ENCODE measurements at regions not wholly inside any gene's neighbourhood (a gene's known extent, or its start where the extent isn't known, plus 50 kb on each side); places are given as distances from the start of the nearest gene placed in this dataset.

GRCh38 chr4:64022560-64022959, 386.7 kb downstream of the TECRL start:
- Mint-ChIP-seq H3K27ac (no peak overlapping the region), H3K4me1 (ENCODE audit: low read depth) (no peaks in the 10 kb centered on the region), H3K4me3 (ENCODE audit: low read depth) (no peak overlapping the region), H3K36me3 (ENCODE audit: insufficient read depth) (no peaks in the 10 kb centered on the region), H3K9me3 (ENCODE audit: low read depth) (peaks cover 21% of the 10 kb centered on the region), H3K27me3 (no peaks in the 10 kb centered on the region)
- no peak for DNase-seq (ENCODE audit: low spot score, unreplicated experiment)
- no peak for TF ChIP-seq CTCF (IDR thresholded peaks at IDR 0.05; ENCODE audit: unreplicated experiment)

- DNase-seq (ENCODE audit: low spot score, unreplicated experiment): no peak
- peaks cover 4% of the 10 kb centered on the region for H3K9me3 Mint-ChIP-seq (ENCODE audit: low read depth)
Observed at GRCh38 chr4:64016893-64017292, 392.4 kb downstream of the TECRL start.

GRCh38 chr4:64014647-64015046, 394.6 kb downstream of the TECRL start:
- no peak for TF ChIP-seq CTCF (IDR thresholded peaks at IDR 0.05; ENCODE audit: unreplicated experiment)
- H3K9me3 Mint-ChIP-seq (ENCODE audit: low read depth): no peaks in the 10 kb centered on the region
- no peaks in the 10 kb centered on the region for H3K36me3 Mint-ChIP-seq (ENCODE audit: insufficient read depth)
- no peaks in the 10 kb centered on the region for H3K27me3 Mint-ChIP-seq
- no peaks in the 10 kb centered on the region for H3K4me1 Mint-ChIP-seq (ENCODE audit: low read depth)
- H3K4me3 Mint-ChIP-seq (ENCODE audit: low read depth): no peak overlapping the region
- H3K27ac Mint-ChIP-seq: no peak overlapping the region
- DNase-seq (ENCODE audit: low spot score, unreplicated experiment): no peak

More at GRCh38 chr4:64016893-64017292, 392.4 kb downstream of the TECRL start:
- Mint-ChIP-seq H3K36me3 (ENCODE audit: insufficient read depth) (no peaks in the 10 kb centered on the region), H3K4me1 (ENCODE audit: low read depth) (no peaks in the 10 kb centered on the region), H3K4me3 (ENCODE audit: low read depth) (no peak overlapping the region), H3K27me3 (no peaks in the 10 kb centered on the region), H3K27ac (no peak overlapping the region)
- no peak for TF ChIP-seq CTCF (IDR thresholded peaks at IDR 0.05; ENCODE audit: unreplicated experiment)

- Mint-ChIP-seq H3K9me3 (ENCODE audit: low read depth) (no peaks in the 10 kb centered on the region), H3K36me3 (ENCODE audit: insufficient read depth) (no peaks in the 10 kb centered on the region), H3K4me1 (ENCODE audit: low read depth) (no peaks in the 10 kb centered on the region), H3K27ac (no peak overlapping the region), H3K4me3 (ENCODE audit: low read depth) (no peak overlapping the region), H3K27me3 (no peaks in the 10 kb centered on the region)
- no peak for TF ChIP-seq CTCF (IDR thresholded peaks at IDR 0.05; ENCODE audit: unreplicated experiment)
- no peak for DNase-seq (ENCODE audit: low spot score, unreplicated experiment)
Observed at GRCh38 chr4:64001229-64001898, 407.9 kb downstream of the TECRL start.

GRCh38 chr4:64000241-64000640, 409.0 kb downstream of the TECRL start:
- Mint-ChIP-seq H3K4me1 (ENCODE audit: low read depth) (no peaks in the 10 kb centered on the region), H3K27ac (no peak overlapping the region), H3K27me3 (no peaks in the 10 kb centered on the region), H3K36me3 (ENCODE audit: insufficient read depth) (no peaks in the 10 kb centered on the region), H3K4me3 (ENCODE audit: low read depth) (no peak overlapping the region), H3K9me3 (ENCODE audit: low read depth) (no peaks in the 10 kb centered on the region)
- DNase-seq (ENCODE audit: low spot score, unreplicated experiment): no peak
- no peak for TF ChIP-seq CTCF (IDR thresholded peaks at IDR 0.05; ENCODE audit: unreplicated experiment)
